Motor neuron (in vitro differentiated cells): ENCODE measurements at regions not wholly inside any gene's neighbourhood (a gene's known extent, or its start where the extent isn't known, plus 50 kb on each side); places are given as distances from the start of the nearest gene placed in this dataset.

Experiments used
- ATAC-seq, 8 experiments: fragments of 200-7000 bp; cut with Tn5 transposase; replicated peaks in 6 of 8; 2 replicates each; pipeline ENCODE4 v1.8.0; 2021; ENCODE audit warnings: mild to moderate bottlenecking in 8 of 8, moderate library complexity in 8 of 8
- H3K27ac ChIP-seq, 2 donors: fragments of 250-450 bp; sonication (Bioruptor Pico); 2 replicates each; pipeline ENCODE4 v1.9.0; 2021; ENCODE audit warnings: antibody characterized with exemption in 2 of 2, mild to moderate bottlenecking in 2 of 2, moderate library complexity in 1 of 2
- H3K4me1 ChIP-seq, 2 donors: fragments of 250-450 bp; sonication (Bioruptor Pico); replicated peaks in 1 of 2; 2 replicates each; pipeline ENCODE4 v1.6.1; 2021; ENCODE audit warnings: antibody characterized with exemption in 2 of 2, mild to moderate bottlenecking in 2 of 2, moderate library complexity in 1 of 2
- H3K4me3 ChIP-seq, 5 donors: fragments of 250-450 bp; sonication (Bioruptor Pico); 2 replicates each; pipeline ENCODE4 v1.9.0; 2021; ENCODE audit warnings: antibody characterized with exemption in 5 of 5, mild to moderate bottlenecking in 5 of 5, moderate library complexity in 4 of 5
- WGBS, 10 experiments: fragments of 450-650 bp; shearing (Covaris generic); methylation state at CpG; one replicate each; pipeline ENCODE4 v1.0.0; 2022; 5-methylcytosine and 5-hydroxymethylcytosine counted together
- in situ Hi-C, 9 experiments: fragments of 400-800 bp; cut with MboI; loops; one replicate each; pipeline ENCODE4 v1.15.0; 2021; ENCODE audit warnings: low sequenced_read_pairs in 9 of 9, low pct_unique_long_range_greater_than_20kb in 2 of 9; ENCODE audit not compliant: unreplicated experiment in 9 of 9

DNA sequence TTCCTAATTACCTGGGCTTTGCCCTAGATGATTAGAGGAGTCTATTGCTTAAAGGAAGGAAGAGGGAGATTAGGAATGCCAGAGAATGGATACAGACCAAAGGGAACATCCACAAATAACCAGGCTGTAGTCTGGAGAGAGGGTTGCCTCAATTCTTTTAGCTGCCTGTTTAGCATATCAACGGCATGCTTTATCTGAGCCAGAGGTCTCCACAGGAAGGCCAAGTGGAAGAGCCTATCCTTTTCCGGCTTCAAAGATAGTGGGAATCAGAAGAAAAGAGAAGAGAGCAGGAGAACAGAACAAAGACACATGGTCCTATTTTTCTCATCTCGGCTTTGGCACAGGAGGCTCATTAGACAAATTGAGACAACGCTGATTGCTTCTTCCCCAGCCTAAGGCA lies 142.4 kb downstream of the NMUR2 start:
- Histone ChIP-seq H3K4me1 (peaks cover 19 to 30% of the 10 kb centered on the region in 2 donors), H3K4me3 (no peak overlapping the region), H3K27ac (no peak overlapping the region)
- 0 to 36% (median 21%) methylated on average over 1 to 4 of the region's 4 CpGs; no CpG with 5 or more reads in 4 of the 10 experiments for WGBS, 10 experiments
- no peak for ATAC-seq
- in situ Hi-C loops, result no loop called here

GRCh38 chr5:152260940-152261339 lies 144.1 kb downstream of the NMUR2 start:
- in situ Hi-C loops, result no loop called here
- Histone ChIP-seq H3K27ac (no peak overlapping the region), H3K4me3 (no peak overlapping the region), H3K4me1 (peaks cover 19 to 30% of the 10 kb centered on the region in 2 donors)
- ATAC-seq, result no peak
- WGBS, 10 experiments, result 40 to 94% (median 93%) methylated on average over 1 to 6 of the region's 7 CpGs; no CpG with 5 or more reads in 5 of the 10 experiments

DNA sequence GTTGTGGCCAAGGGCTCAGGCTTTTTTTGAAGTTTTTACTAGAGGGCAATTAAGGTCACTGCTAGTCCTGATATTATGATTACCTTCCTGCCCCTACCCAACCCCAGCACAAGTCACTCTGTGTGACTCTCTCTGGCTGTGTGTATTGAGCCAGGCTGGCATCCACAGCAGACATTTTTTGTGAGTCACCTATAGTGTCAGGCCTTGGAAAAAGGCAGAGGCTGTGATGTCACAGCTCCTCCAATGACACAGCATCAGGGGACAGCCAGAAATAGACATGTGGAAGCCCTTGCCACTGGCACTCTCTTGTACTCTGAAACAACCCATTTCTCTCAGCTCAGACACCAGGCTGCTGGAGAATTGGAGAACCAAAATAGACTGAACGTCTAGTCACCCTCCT lies 145.4 kb downstream of the NMUR2 start:
- Histone ChIP-seq H3K4me3 (no peak overlapping the region), H3K27ac (no peak overlapping the region), H3K4me1 (peaks cover 15 to 22% of the 10 kb centered on the region in 2 donors)
- WGBS, 10 experiments, result 14 to 63% (median 40%) methylated on average over 1 of the region's 1 CpG; no CpG with 5 or more reads in 7 of the 10 experiments
- in situ Hi-C loops, result no loop called here
- peak in 5 of 8 experiments; percentile 63 to 96 (median 78) for ATAC-seq

DNA sequence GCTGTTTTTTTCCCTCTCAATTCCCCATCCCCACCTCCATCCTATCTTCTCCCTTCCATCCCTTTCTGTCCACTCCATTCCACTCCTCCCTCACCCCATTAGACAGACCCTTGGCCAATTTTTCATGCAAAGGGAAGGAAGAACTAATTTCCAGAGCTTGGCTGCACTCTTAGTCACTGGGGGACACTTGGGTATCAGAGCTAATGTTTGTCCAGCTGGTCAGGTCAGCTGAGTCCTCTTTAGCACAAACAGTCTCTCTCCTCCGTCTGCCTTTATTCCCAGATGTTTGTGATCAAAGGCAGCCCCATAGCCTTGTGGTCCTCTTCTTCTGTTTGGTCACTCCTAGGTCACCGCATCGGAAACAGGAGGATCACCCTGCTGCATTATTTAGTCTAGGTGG lies 148.5 kb downstream of the NMUR2 start:
- WGBS, 10 experiments, result 13 to 100% (median 82%) methylated on average over 1 to 3 of the region's 3 CpGs; no CpG with 5 or more reads in 5 of the 10 experiments
- Histone ChIP-seq H3K27ac (no peak overlapping the region), H3K4me1 (no peaks in the 10 kb centered on the region), H3K4me3 (no peak overlapping the region)
- in situ Hi-C loops, result no loop called here
- no peak for ATAC-seq

DNA sequence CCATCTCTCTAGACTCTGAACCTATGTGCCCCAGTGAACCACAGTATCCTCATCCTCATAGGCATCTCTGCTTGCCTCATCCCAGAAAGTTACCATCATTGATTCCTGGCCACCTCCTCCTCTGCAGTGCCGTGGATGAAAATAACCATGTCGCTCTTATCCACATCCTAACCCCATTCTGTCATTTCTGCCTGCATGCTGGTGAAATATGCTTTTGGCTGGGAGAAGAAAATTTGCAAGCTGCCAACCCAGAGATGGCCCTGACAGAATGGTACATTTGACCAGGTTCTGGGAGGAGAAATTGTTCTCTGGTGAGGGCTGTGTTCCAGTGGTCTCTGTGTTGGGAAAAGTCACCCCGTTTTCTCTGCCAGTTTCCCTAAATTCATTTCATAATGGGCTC lies 149.7 kb downstream of the NMUR2 start:
- H3K4me3 ChIP-seq, result no peak overlapping the region
- in situ Hi-C loops, result no loop called here
- H3K4me1 ChIP-seq, result no peaks in the 10 kb centered on the region
- ATAC-seq, result no peak
- 7 to 100% (median 88%) methylated on average over 2 to 3 of the region's 3 CpGs; no CpG with 5 or more reads in 3 of the 10 experiments for WGBS, 10 experiments
- H3K27ac ChIP-seq, result no peak overlapping the region

DNA sequence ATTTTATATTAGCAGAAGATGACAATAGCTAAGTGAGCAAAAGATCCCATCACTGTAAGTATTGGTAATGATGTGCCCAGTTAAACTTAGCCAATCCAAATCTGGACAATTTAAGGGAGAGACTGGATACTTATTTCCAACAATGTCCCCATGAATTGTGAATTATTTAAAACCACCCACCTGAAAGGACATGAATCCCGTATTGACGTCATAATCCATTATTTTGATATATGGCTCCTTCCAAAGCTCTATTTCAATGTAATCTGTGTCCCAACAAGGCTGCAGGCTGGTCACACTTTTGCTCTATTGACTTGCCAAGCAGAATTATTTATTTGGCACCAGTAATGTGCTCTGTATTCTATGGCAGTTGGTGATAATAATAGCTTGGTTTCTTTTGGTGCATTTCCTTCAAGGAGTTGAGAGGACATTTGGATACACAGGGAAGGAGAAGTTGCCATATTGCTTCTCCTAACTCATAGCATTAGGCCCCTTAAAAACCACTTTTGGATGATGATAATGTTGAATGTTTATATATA lies 157.2 kb downstream of the NMUR2 start:
- no peak for ATAC-seq
- in situ Hi-C loops, result no loop called here
- H3K27ac ChIP-seq, result no peak overlapping the region
- no peak overlapping the region for H3K4me3 ChIP-seq
- WGBS, 10 experiments, result 0 to 100% (median 69%) methylated on average over 1 to 2 of the region's 2 CpGs; no CpG with 5 or more reads in 4 of the 10 experiments
- no peaks in the 10 kb centered on the region for H3K4me1 ChIP-seq

- peak in 2 of 8 experiments; percentile 26 to 42 for ATAC-seq
- Histone ChIP-seq H3K4me3 (no peak overlapping the region), H3K27ac (no peak overlapping the region), H3K4me1 (no peaks in the 10 kb centered on the region)
- in situ Hi-C loops, result no loop called here
- 0 to 40% (median 23%) methylated on average over 2 to 5 of the region's 5 CpGs; no CpG with 5 or more reads in 1 of the 10 experiments for WGBS, 10 experiments
Observed at GRCh38 chr5:152246401-152246800, 158.7 kb downstream of the NMUR2 start.

DNA sequence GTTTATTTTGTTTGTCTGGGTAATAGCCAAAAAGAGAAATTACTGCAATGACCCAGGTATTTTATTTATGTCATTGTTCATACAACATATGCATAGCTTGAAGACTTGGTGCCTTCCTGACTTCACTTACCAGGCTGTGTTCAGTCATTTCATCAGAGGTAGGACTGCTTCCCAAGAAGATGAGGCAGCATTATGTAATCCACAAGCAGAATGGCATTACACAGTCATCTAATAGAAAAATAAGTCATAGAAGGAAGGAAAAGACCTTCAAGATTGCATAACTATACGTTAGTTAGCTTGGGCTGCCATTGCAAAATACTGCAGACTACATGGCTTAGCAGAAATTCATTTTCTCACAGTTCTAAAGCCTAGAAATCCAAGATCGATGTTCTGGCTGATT lies 167.5 kb downstream of the NMUR2 start:
- H3K27ac ChIP-seq, result no peak overlapping the region
- ATAC-seq, result no peak
- H3K4me1 ChIP-seq, result no peaks in the 10 kb centered on the region
- in situ Hi-C loops, result no loop called here
- H3K4me3 ChIP-seq, result no peak overlapping the region
- 0 to 100% (median 86%) methylated on average over 1 to 2 of the region's 2 CpGs; no CpG with 5 or more reads in 3 of the 10 experiments for WGBS, 10 experiments

DNA sequence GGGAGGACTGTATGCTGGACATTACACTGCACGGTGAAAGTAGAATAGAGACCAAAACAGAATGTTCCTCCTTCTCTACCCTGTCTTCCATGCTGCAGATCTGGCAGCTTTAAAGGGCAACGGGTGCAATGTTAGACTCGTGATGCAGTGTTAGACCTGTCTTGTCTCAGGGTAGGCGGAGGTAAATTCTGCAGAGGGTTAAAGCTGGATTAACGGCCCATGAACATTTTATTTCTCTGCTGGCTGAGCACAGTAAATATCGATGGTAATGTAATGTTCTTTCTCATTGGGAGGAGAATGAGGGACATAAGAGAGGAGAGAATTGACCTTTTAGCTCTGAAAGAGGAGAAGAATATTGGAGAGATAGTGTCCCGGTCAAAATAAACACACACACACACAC lies 178.9 kb downstream of the NMUR2 start:
- H3K27ac ChIP-seq, result no peak overlapping the region
- H3K4me1 ChIP-seq, result peaks cover 0 to 4% of the 10 kb centered on the region in 2 donors
- in situ Hi-C loops, result no loop called here
- WGBS, 10 experiments, result 18 to 91% (median 83%) methylated on average over 1 to 6 of the region's 7 CpGs; no CpG with 5 or more reads in 3 of the 10 experiments
- ATAC-seq, result peak in 1 of 8 experiments; percentile 20
- no peak overlapping the region for H3K4me3 ChIP-seq

- in situ Hi-C loops, result no loop called here
- Histone ChIP-seq H3K4me1 (peaks cover 4 to 6% of the 10 kb centered on the region in 2 donors), H3K27ac (no peak overlapping the region), H3K4me3 (no peak overlapping the region)
- no peak for ATAC-seq
- WGBS, 10 experiments, result 5 to 97% (median 75%) methylated on average over 1 to 5 of the region's 5 CpGs; no CpG with 5 or more reads in 1 of the 10 experiments
Observed at GRCh38 chr5:152221721-152222629, 183.1 kb downstream of the NMUR2 start.

DNA sequence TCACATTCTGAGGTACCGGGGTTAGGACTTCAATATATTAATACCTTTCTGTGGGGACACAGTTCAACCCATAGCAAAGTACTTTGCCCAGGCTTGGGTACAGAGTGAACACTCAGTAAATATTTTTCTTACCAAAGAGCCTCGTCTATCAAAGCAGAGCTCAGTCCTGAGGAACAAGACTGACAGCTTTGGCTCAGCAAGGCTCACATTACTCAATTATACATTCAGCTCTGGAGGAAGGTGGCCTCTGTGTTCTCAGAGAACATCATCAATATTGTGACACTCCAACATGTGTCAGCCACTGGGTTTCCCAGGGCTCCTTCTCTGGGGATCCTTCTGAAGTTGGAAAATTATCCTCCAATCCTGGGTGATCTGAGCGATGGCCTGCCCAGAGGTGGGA lies 186.4 kb downstream of the NMUR2 start:
- in situ Hi-C loops, result no loop called here
- Histone ChIP-seq H3K4me1 (peaks cover 0 to 6% of the 10 kb centered on the region in 2 donors), H3K4me3 (no peak overlapping the region), H3K27ac (no peak overlapping the region)
- WGBS, 10 experiments, result 0 to 100% (median 82%) methylated on average over 1 to 3 of the region's 3 CpGs; no CpG with 5 or more reads in 3 of the 10 experiments
- ATAC-seq, result no peak

DNA sequence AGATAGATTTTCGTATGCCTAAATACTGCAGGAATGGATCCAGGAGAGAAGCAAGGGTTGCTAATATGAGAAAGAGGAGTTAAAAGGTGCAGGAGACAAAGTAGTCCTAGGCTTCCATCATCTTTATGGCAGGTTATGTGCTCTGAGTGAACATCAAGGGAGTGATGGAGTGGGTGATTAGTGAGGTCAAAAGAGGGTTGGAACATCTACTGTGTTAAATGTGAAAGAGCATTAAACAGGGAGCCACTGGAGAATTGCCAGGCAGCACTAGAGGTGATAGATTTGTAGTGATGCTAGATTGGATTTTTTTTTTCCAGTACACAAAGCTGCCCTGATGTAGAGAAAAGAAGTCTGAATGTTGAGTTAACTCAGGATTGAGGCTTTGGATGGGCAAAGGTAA lies 199.3 kb downstream of the NMUR2 start:
- 0 to 100% (median 34%) methylated on average over 1 of the region's 1 CpG for WGBS, 10 experiments
- peak in 5 of 8 experiments; percentile 70 to 99 (median 95) for ATAC-seq
- Histone ChIP-seq H3K4me1 (peaks cover 11 to 38% of the 10 kb centered on the region in 2 donors), H3K4me3 (no peak overlapping the region), H3K27ac (no peak overlapping the region)
- in situ Hi-C loops, result no loop called here

- Histone ChIP-seq H3K4me1 (peaks cover 11 to 50% of the 10 kb centered on the region in 2 donors), H3K4me3 (no peak overlapping the region), H3K27ac (no peak overlapping the region)
- no peak for ATAC-seq
- 20 to 100% (median 100%) methylated on average over 1 of the region's 1 CpG; no CpG with 5 or more reads in 5 of the 10 experiments for WGBS, 10 experiments
- in situ Hi-C loops, result no loop called here
Observed at GRCh38 chr5:152202321-152202720, 202.8 kb downstream of the NMUR2 start.
